HepG2 (cell line): ENCODE measurements at regions not wholly inside any gene's neighbourhood (a gene's known extent, or its start where the extent isn't known, plus 50 kb on each side); places are given as distances from the start of the nearest gene placed in this dataset.

ENCODE experiments used
- CSRNP2 ChIP-seq: sonication (generic); formaldehyde crosslinking; conservative IDR thresholded peaks from 2 replicates; pipeline ENCODE4 v1.8.0; 2022; ENCODE audit warnings: low read depth, missing genetic modification reagents
- MLLT10 ChIP-seq: sonication (generic); formaldehyde crosslinking; IDR thresholded peaks from 2 replicates; pipeline ENCODE4 v1.4.0; 2020; ENCODE audit warnings: missing genetic modification reagents
- REL ChIP-seq: sonication (generic); formaldehyde crosslinking; conservative IDR thresholded peaks from 2 replicates; pipeline ENCODE4 v1.8.0; 2022; ENCODE audit warnings: mild to moderate bottlenecking, missing genetic modification reagents, moderate library complexity
- ZBTB14 ChIP-seq: sonication (generic); formaldehyde crosslinking; IDR thresholded peaks from 2 replicates; pipeline ENCODE4 v1.4.0; 2020; ENCODE audit warnings: missing genetic modification reagents
- ZNF891 ChIP-seq: sonication (generic); formaldehyde crosslinking; IDR thresholded peaks from 2 replicates; pipeline ENCODE4 v1.5.0; 2020; ENCODE audit warnings: mild to moderate bottlenecking, missing genetic modification reagents
- ZSCAN25 ChIP-seq: sonication (generic); formaldehyde crosslinking; IDR thresholded peaks from 2 replicates; pipeline ENCODE4 v1.8.0; 2022; ENCODE audit warnings: mild to moderate bottlenecking, missing genetic modification reagents
- TF ChIP-seq, protein P1 (sequence below): sonication (generic); formaldehyde crosslinking; IDR thresholded peaks from 2 replicates; pipeline ENCODE4 v1.4.0; 2020; ENCODE audit warnings: missing genetic modification reagents

DNA sequence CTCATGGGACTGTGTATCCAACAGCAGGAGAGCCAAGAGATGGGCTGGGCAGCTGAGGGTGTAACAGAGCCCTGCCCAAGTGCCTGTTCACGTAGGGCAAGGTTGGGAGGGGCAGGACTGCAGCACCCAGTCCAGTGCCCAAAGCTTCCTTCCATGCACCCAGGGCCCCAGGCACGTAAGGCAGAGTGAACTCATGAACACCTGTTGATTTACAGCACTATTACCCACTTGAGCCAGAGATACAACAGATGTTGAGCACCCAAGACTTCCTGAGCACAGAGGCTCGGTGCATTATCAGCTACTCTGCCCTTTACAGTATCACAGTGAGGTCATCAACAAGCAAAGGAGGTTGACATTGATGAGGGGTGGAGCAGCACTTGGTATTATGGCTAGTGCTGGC lies 50.2 kb upstream of the FHL2 start (continued):
- TF ChIP-seq, protein P1, sequence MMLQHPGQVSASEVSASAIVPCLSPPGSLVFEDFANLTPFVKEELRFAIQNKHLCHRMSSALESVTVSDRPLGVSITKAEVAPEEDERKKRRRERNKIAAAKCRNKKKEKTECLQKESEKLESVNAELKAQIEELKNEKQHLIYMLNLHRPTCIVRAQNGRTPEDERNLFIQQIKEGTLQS (CRISPR knock-in tag): no peak
- TF ChIP-seq ZBTB14 (no peak), CSRNP2 (CRISPR knock-in tag) (no peak), ZNF891 (CRISPR knock-in tag) (no peak), ZSCAN25 (CRISPR knock-in tag) (no peak), REL (CRISPR knock-in tag) (no peak), MLLT10 (CRISPR knock-in tag) (no peak)
- TF ChIP-seq, all 625 proteins: peak for 0
